ENCODE measurements at regions not wholly inside any gene's neighbourhood (a gene's known extent, or its start where the extent isn't known, plus 50 kb on each side); places are given as distances from the start of the nearest gene placed in this dataset.
A peak's percentile ranks its signal among the peaks of the same experiment; 100 is the strongest.
"Not testable (repeated sequence)": the region's sequence is repeated elsewhere in the genome, so short reads cannot be mapped to it uniquely, and the experiment has no call there.

GRCh38 chr5:143913008-143913752 lies 101.2 kb downstream of the HMHB1 start:
- peak; percentile 72 for FAIRE-seq

- no peak for FAIRE-seq
Measured at GRCh38 chr5:143914756-143915155, 102.8 kb downstream of the HMHB1 start.

- FAIRE-seq: no peak
Measured at GRCh38 chr5:143916451-143916850, 104.5 kb downstream of the HMHB1 start.

- FAIRE-seq: no peak
Measured at GRCh38 chr5:143918961-143919360, 107.0 kb downstream of the HMHB1 start.

GRCh38 chr5:143920772-143921171 lies 108.8 kb downstream of the HMHB1 start:
- no peak for FAIRE-seq

GRCh38 chr5:143921525-143922311 lies 109.8 kb downstream of the HMHB1 start:
- no peak for FAIRE-seq

GRCh38 chr5:143922718-143923117 lies 110.8 kb downstream of the HMHB1 start:
- peak; percentile 43 for FAIRE-seq

GRCh38 chr5:143923634-143924266 lies 111.8 kb downstream of the HMHB1 start:
- FAIRE-seq: peak; percentile 93

- peak; percentile 38 for FAIRE-seq
Measured at GRCh38 chr5:143924311-143924978, 112.5 kb downstream of the HMHB1 start.

GRCh38 chr5:143924979-143925325 lies 113.0 kb downstream of the HMHB1 start:
- not testable (repeated sequence) for FAIRE-seq

GRCh38 chr5:143929486-143929885 lies 117.5 kb downstream of the HMHB1 start:
- FAIRE-seq: no peak

- FAIRE-seq: no peak
Measured at GRCh38 chr5:143930561-143930960, 118.6 kb downstream of the HMHB1 start.

GRCh38 chr5:143931476-143931875 lies 119.5 kb downstream of the HMHB1 start:
- no peak for FAIRE-seq

- FAIRE-seq: no peak
Measured at GRCh38 chr5:143931986-143932385, 120.0 kb downstream of the HMHB1 start.

GRCh38 chr5:143932584-143932983 lies 120.6 kb downstream of the HMHB1 start:
- no peak for FAIRE-seq

- FAIRE-seq: no peak
Measured at GRCh38 chr5:143933451-143933850, 121.5 kb downstream of the HMHB1 start.

GRCh38 chr5:143934821-143935220 lies 122.9 kb downstream of the HMHB1 start:
- no peak for FAIRE-seq

- FAIRE-seq: no peak
Measured at GRCh38 chr5:143938230-143938629, 126.3 kb downstream of the HMHB1 start.

GRCh38 chr5:143946837-143947236 lies 134.9 kb downstream of the HMHB1 start:
- FAIRE-seq: no peak

GRCh38 chr5:143947313-143947712 lies 135.4 kb downstream of the HMHB1 start:
- no peak for FAIRE-seq

GRCh38 chr5:143952809-143953208 lies 140.8 kb downstream of the HMHB1 start:
- FAIRE-seq: no peak

- no peak for FAIRE-seq
Measured at GRCh38 chr5:143953851-143954250, 141.9 kb downstream of the HMHB1 start.

- no peak for FAIRE-seq
Measured at GRCh38 chr5:143955141-143955540, 143.2 kb downstream of the HMHB1 start.

Measured in islet of Langerhans (tissue), 1 donor.